ENCODE measurements at regions not wholly inside any gene's neighbourhood (a gene's known extent, or its start where the extent isn't known, plus 50 kb on each side); places are given as distances from the start of the nearest gene placed in this dataset.
"Not testable (repeated sequence)": the region's sequence is repeated elsewhere in the genome, so short reads cannot be mapped to it uniquely, and the experiment has no call there.

DNA sequence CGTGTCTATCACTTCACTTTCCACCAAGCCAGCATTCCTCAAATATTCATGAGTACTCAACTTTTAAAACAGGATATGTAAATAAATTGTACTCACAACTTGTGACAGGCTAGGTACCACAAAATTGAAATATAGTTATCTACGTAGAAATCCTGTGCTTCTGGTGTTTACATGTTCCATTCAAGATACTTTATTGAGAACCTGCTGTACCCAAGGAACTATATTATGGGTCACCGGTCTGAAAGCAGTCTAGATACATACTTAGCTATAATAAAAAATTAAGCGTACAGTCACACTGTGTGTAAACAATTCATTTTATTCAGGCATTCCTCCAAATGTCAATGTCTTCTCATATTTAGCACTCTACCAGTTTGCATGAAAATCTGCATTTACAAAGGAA is 482.2 kb upstream of the SOX9 start (continued):
- TF ChIP-seq MAFK (IDR thresholded peaks at IDR 0.05; ENCODE audit: low read depth, low read length), result no peak

- Histone ChIP-seq H2BK120ac (replicated peaks; ENCODE audit: low read depth, low read length) (no peak overlapping the region), H3K27me3 (replicated peaks in 1 of 4; ENCODE audit: control insufficient read depth in 3 of 4, extremely low read depth in 1 of 4, insufficient read depth in 3 of 4, low read length in 3 of 4) (no peaks in the 10 kb centered on the region), H3K9me3 (ENCODE audit: insufficient read depth in 2 of 2, low read depth in 1 of 2, low read length in 1 of 2) (no peaks in the 10 kb centered on the region), H2BK20ac (ENCODE audit: low read length) (no peak overlapping the region), H3K4me3 (ENCODE audit: extremely low read depth in 1 of 4, insufficient read depth in 2 of 4, low read depth in 3 of 4, low read length in 4 of 4) (no peak overlapping the region), H3K56ac (replicated peaks; ENCODE audit: insufficient read length, low read depth, low read length) (no peak overlapping the region), H3K36me3 (ENCODE audit: control insufficient read depth in 2 of 4, insufficient read depth in 4 of 4, low read length in 3 of 4) (no peaks in the 10 kb centered on the region), H3K27ac (ENCODE audit: low read depth, low read length) (no peak overlapping the region), H4K8ac (ENCODE audit: extremely low read depth, insufficient read depth, low read length) (no peak overlapping the region), H2AK5ac (ENCODE audit: low read depth, low read length) (no peak overlapping the region), H2BK12ac (ENCODE audit: low read depth, low read length) (no peak overlapping the region), H3K9ac (replicated peaks in 1 of 4; ENCODE audit: extremely low read depth in 1 of 4, low read depth in 3 of 4, low read length in 3 of 4) (no peak overlapping the region), H3K79me2 (ENCODE audit: control insufficient read depth in 1 of 2, insufficient read depth in 2 of 2, low read length in 2 of 2) (no peaks in the 10 kb centered on the region), H2AFZ (ENCODE audit: low read length) (no peak overlapping the region), H2BK15ac (ENCODE audit: low read length) (no peak overlapping the region), H3K23me2 (ENCODE audit: low read depth, low read length) (no peaks in the 10 kb centered on the region), H4K91ac (replicated peaks; ENCODE audit: insufficient read length, low read length) (no peak overlapping the region), H3K4ac (replicated peaks; ENCODE audit: insufficient read length, low read depth, low read length) (no peak overlapping the region), H4K20me1 (replicated peaks in 1 of 2; ENCODE audit: control insufficient read depth in 1 of 2, insufficient read depth in 2 of 2, low read length in 2 of 2) (no peaks in the 10 kb centered on the region), H3K14ac (ENCODE audit: insufficient read length) (no peak overlapping the region), H3K4me1 (replicated peaks in 1 of 4; ENCODE audit: control insufficient read depth in 3 of 4, insufficient read depth in 4 of 4, low read length in 3 of 4) (no peaks in the 10 kb centered on the region), H4K5ac (ENCODE audit: insufficient read length, low read depth, low read length) (no peak overlapping the region), H3K79me1 (ENCODE audit: low read depth, low read length) (no peaks in the 10 kb centered on the region), H3K23ac (ENCODE audit: insufficient read length) (no peak overlapping the region), H2BK5ac (ENCODE audit: low read depth, low read length) (no peak overlapping the region), H3K4me2 (ENCODE audit: insufficient read depth in 1 of 2, low read depth in 2 of 2, low read length in 2 of 2) (no peak overlapping the region), H3K18ac (ENCODE audit: extremely low read depth, low read length) (no peak overlapping the region)
- FAIRE-seq (no peak), DNase-seq (ENCODE audit: low read depth in 1 of 2, low spot score in 2 of 2) (no peak)
- CTCF ChIA-PET (ENCODE audit: partially characterized antibody), result no interaction called here
- TF ChIP-seq RBBP5 (IDR thresholded peaks at IDR 0.05; ENCODE audit: borderline replicate concordance, low read depth, low read length), result no peak
- POLR2A ChIA-PET (ENCODE audit: partially characterized antibody), result no interaction called here
Measured at GRCh38 chr17:71639865-71640264, 481.0 kb upstream of the SOX9 start.

DNA sequence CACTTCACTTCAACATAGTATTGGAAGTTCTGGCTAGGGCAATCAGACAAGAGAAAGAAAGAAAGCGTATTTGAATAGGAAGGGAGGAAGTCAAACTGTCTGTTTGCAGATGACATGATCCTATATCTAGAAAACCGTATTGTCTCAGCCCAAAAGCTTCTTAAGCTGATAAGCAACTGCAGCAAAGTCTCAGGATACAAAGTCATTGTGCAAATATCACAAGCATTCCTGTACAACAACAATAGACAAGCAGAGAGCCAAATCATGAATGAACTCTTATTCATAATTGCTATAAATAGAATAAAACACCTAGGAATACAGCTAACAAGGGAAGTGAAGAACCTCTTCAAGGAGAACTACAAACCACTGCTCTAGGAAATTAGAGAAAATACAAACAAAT is 473.9 kb upstream of the SOX9 start:
- H2AFZ ChIP-seq (ENCODE audit: low read length); H3K36me3 ChIP-seq (ENCODE audit: control insufficient read depth in 2 of 4, insufficient read depth in 4 of 4, low read length in 3 of 4); H3K56ac ChIP-seq (replicated peaks; ENCODE audit: insufficient read length, low read depth, low read length); H3K4me1 ChIP-seq (replicated peaks in 1 of 4; ENCODE audit: control insufficient read depth in 3 of 4, insufficient read depth in 4 of 4, low read length in 3 of 4); H3K23me2 ChIP-seq (ENCODE audit: low read depth, low read length); H4K20me1 ChIP-seq (replicated peaks in 1 of 2; ENCODE audit: control insufficient read depth in 1 of 2, insufficient read depth in 2 of 2, low read length in 2 of 2); H2BK15ac ChIP-seq (ENCODE audit: low read length); H4K91ac ChIP-seq (replicated peaks; ENCODE audit: insufficient read length, low read length); FAIRE-seq; H3K14ac ChIP-seq (ENCODE audit: insufficient read length); H3K4me3 ChIP-seq (ENCODE audit: extremely low read depth in 1 of 4, insufficient read depth in 2 of 4, low read depth in 3 of 4, low read length in 4 of 4); H2BK12ac ChIP-seq (ENCODE audit: low read depth, low read length); H2BK20ac ChIP-seq (ENCODE audit: low read length); H2AK5ac ChIP-seq (ENCODE audit: low read depth, low read length); H4K8ac ChIP-seq (ENCODE audit: extremely low read depth, insufficient read depth, low read length); POLR2A ChIA-PET (ENCODE audit: partially characterized antibody); H3K23ac ChIP-seq (ENCODE audit: insufficient read length); H3K9ac ChIP-seq (replicated peaks in 1 of 4; ENCODE audit: extremely low read depth in 1 of 4, low read depth in 3 of 4, low read length in 3 of 4); H3K4me2 ChIP-seq (ENCODE audit: insufficient read depth in 1 of 2, low read depth in 2 of 2, low read length in 2 of 2); H3K79me1 ChIP-seq (ENCODE audit: low read depth, low read length); H3K27ac ChIP-seq (ENCODE audit: low read depth, low read length); H2BK5ac ChIP-seq (ENCODE audit: low read depth, low read length); H4K5ac ChIP-seq (ENCODE audit: insufficient read length, low read depth, low read length); CTCF ChIA-PET (ENCODE audit: partially characterized antibody); H3K18ac ChIP-seq (ENCODE audit: extremely low read depth, low read length); H2BK120ac ChIP-seq (replicated peaks; ENCODE audit: low read depth, low read length); H3K9me3 ChIP-seq (ENCODE audit: insufficient read depth in 2 of 2, low read depth in 1 of 2, low read length in 1 of 2); H3K4ac ChIP-seq (replicated peaks; ENCODE audit: insufficient read length, low read depth, low read length); DNase-seq (ENCODE audit: low read depth in 1 of 2, low spot score in 2 of 2); H3K79me2 ChIP-seq (ENCODE audit: control insufficient read depth in 1 of 2, insufficient read depth in 2 of 2, low read length in 2 of 2); H3K27me3 ChIP-seq (replicated peaks in 1 of 4; ENCODE audit: control insufficient read depth in 3 of 4, extremely low read depth in 1 of 4, insufficient read depth in 3 of 4, low read length in 3 of 4): not testable (repeated sequence)
- WGBS, 2 experiments (ENCODE audit: extremely low coverage in 1 of 2, insufficient coverage in 1 of 2, insufficient read length in 1 of 2, insufficient replicate concordance in 2 of 2, low coverage in 1 of 2, low lambda C conversion rate in 2 of 2, missing lambda C conversion rate in 1 of 2), result 96% methylated on average over 2 of the region's 2 CpGs; no CpG with 5 or more reads in 1 of the 2 experiments
